Effector CD8-positive, alpha-beta T cell (primary cell): ENCODE measurements at regions not wholly inside any gene's neighbourhood (a gene's known extent, or its start where the extent isn't known, plus 50 kb on each side); places are given as distances from the start of the nearest gene placed in this dataset.

Source experiments
- DNase-seq: peaks from one replicate; lab custom pipeline; 2025; lab: John Stamatoyannopoulos, UW

DNA sequence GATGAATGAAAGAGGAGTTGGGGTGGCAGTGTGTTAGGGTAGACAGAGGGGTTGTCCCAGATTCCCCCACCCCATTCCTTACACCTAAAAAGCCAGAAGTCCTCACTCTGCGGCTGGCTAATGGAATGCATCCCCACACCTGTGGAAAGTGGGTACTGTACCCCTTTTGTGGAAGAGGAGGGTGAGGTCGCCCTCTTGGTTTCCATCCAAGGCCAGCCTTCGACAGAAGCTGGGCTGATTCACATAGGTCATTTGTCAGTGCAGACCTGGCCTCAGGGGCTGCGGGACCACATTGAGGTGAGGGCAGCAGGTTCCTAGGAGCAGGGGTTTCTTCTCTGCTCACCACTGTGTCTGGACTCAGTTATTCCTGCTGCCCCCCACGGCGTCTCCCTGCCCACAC lies 671.6 kb downstream of the MATN1 start:
- no peak for DNase-seq

DNA sequence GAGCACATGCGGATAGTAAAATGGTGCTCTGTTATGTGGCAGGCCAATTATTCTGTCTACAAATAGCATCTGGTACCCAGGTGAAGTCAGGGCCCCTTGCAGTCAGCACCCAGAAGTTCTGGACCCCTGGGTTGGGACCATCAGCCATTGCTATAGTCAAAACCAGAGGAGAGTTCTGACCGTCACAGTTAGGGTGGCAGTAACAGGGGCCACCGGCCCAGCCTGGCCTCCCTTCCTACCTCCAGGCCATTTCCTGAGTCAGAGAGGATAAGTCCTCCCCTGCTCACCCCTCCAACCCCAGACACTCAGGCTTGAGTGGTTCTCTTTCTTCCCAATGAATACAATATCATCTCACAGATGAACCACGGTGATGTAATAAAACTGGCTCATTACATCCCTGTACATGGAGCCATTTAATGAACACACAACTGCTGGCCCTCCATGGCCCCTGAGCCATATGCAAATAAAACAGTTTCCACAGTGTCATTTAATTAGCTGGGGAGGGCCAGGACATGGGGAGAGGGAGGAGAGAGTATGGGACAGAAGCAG lies 673.6 kb downstream of the MATN1 start:
- no peak for DNase-seq

DNA sequence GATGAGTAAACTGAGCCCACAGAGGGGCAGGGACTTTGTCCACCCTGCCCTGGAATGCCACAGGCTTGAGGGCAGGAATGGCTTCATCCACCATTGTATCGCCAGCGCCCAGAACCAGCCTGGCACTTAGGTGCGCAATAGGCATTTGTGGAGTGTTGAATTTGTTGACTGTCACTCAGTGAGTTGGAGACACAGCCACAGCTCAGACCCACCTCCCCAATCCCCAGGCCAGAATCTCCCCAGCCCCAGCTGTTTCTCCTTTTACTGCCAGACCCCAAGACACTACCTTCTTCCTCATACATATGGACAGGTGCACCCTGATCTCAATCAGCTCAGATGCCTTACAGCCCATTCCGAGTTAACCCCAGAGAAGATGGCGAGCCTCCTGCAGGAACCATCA lies 674.5 kb downstream of the MATN1 start:
- DNase-seq = no peak

- no peak for DNase-seq
Measured at GRCh38 chr1:30047576-30047975, 675.8 kb downstream of the MATN1 start.

DNA sequence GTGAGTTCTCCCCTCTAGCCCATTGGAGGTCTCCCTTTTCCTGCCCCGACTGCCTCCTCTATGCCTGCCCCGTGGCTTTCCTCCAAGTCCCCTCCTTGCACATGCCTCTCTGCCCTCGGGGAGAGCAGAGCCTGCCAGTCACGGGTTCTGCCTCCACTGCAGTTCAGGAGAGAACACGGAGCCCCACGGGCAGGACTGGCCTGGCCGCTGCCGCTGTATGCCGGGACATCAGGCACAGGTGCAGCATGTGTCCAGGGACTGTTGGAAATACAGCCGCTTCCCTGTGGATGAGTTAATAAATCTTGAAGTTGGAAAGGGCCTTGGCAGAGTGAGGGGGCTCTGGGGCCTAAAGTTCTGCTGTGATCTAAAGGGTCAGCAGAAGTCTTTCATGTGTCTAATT lies 676.6 kb downstream of the MATN1 start:
- DNase-seq = no peak

- no peak for DNase-seq
Measured at GRCh38 chr1:30045304-30046090, 677.9 kb downstream of the MATN1 start.

DNA sequence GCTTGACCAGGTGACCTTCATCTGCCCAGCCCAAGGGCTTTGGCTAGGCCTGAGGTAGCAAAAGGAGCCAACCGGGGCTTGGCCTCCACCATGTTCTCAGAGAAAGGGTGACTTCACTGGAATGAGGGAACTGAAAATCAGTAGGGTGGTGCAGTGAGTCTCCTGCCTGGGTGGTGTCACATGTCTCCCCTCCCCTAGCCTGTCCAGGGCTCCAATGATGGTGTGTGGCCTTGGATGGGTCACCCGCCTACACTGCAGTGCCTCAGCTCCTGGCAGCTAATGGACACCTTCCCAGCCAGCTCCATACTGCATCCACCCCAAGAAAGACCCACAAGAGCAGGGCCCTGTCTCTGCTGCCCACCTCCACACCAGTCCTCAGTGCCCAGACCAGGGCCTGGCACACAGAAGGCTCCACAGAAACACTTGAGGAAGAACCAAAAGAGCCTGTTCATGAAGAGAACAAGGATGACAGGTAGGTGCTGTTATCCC lies 678.7 kb downstream of the MATN1 start:
- no peak for DNase-seq

DNA sequence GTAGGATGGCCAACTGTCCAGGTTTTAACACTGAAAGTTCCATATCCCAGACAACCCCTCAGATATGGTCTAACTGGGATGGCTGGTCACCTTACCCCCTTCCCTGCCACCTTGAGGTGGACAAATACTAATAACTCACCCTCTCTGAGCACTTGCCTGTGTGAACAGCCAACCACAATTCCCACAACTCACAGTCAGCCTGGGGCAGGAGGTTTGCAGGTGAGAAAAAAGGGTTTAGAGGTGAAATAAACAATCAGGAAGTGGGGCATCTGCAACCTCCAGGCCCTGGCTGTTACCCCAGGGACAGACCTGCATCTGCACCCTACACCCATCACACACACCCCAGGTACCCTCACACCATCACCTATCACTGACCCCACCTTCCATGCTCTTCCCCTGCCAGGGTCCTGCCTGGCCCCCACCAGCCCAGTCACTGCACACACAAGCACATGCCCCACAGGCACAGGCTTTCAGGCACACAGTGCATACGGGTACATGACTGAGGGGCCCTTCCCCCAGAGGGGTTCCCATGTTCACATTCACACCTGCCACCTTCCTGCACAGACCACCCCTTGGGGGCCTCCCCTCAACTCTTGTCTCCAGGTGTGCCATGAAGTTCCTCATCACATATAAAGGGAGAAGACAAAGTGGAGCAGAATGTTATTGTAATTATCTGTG lies 679.5 kb downstream of the MATN1 start:
- DNase-seq = no peak

GRCh38 chr1:30043256-30043655 lies 680.1 kb downstream of the MATN1 start:
- DNase-seq = no peak

DNA sequence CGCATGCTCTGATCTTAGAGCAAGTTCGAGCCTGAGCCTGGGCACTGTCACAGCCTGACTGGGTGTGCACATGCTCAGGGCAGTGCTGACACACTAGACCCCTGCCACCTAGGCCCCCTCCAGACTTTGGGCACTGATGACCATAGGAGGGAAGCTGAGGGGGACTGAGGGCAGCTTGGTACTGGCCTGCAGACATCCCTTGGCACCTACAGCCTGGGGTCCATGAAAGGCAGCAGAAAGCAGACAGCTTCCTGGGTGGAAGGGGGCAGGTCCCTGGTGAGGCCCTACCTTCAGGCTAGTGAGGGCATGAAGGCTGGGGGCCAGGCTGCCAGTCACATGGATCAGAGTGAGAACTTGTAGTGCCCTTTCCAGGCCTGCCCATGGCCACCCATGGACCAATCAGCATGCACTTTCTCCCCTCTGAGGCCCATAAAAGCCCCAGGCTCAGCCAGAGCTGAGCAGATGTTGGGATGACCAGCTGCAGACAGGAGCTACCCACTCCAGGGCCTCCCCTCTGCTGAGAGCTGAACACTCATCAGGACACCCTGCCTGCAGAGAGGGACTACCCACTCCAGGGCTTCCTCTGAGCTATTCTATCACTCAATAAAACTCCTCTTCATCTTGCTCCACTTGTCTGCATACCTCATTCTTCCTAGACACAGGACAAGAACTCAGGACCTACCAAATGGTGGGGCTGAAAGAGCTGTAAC lies 680.8 kb downstream of the MATN1 start:
- DNase-seq = no peak

DNA sequence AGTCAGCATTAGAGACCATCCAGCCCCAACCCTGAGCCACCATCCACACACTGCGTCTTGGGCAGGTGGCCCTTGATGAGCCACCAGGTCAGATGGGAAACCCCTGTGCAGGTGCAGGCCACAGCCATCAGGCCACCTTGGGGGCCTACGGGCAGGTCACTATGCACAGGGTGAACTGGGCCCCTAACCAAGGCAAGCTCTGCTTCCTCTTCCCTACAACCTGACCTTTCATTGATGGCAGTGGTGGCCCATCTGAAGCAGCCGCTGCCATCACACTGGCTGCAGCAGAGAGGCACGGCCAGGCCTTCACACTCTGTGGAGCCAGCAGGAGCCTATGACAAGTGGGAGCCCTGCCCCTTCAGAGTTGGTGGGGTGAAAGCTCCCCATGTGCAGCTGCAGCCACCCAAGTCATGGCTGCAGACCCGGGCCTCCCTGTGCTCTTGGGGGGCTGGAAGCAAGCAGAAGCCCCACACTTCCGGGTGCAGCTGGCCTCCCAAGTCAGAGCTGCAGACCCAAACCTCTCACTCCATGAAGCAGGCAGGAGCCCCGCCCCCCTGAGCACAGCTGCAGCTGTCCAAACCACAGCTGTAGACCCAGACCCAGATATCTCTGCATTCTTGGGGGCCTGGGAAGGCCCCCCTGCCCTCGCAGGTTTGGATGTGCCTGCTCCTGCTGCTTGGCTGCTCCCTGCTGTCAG lies 681.5 kb downstream of the MATN1 start:
- DNase-seq = no peak

- no peak for DNase-seq
Measured at GRCh38 chr1:30040081-30041019, 683.0 kb downstream of the MATN1 start.

DNA sequence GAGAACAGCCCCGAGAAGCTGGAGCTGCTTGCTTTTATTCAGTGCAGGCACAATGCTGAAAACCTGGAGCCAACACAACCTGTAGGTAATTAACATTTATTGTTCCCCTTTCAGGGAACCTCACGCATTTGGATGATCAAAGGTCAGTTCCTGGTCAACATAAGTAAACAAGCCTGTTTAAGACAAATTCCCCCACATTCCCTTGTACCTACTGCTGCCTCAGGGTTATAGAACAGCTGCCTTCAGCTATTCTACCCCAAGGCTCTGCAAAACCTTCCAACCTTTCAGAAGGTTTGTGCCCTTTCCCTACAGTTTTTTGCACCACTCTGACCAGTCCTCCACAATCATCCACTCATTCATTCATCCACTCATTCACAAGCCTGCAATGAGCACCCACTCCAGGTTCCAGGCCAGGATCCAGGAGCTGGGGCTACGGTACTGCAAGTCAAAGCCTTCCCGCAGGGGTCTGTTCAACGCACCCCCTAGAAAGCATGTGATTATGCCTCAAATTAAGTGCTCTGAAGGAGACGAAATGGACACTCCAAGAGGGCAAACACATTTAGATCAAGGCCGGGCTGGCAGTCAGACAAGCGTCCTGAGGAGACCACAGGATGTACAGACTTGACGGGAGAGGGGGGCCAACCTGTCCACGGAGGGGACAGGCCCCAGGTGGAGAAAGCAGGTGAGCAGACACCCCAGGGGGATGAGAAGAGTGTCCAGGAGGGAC lies 683.9 kb downstream of the MATN1 start:
- no peak for DNase-seq

DNA sequence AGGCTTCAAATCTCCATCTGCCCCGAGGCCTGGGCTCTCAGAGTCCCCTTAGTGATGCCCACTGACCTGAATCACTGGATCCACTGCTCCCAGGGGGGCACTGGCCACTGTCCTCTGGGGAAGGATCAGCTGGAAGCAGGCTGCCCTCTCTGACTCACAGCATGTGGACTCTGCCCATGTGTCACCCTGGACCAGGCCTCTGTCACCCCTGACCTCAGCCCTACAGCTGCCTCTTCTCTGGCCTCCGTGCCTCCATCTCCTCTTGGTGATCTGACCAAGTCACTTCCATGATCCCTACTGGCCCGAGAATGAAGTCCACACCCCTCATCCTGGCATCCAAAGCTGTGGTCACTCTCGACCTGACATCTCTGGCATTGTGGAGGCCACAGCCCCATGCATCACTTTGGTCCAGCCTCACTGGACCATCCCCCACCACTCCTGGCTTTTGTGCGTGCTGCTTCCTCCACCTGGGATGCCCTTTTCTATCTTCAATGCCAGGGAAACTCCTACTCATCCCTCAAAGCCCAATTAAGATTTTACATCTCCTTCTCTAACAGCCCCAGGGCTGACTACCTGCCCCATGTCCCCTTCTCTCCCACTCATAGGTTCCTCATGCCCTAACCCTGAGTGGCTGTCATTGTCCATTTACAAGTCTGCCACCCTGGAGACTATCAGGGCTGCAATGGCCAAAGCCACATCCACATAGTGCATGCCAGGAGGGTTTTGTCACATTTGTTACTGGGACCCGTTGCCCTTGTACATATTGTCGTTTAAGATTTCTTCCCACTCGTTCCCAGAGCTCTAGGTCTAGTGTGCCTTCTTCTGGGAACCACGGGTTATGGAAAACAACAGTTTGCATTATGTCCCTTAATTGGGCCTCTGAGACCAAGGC lies 685.0 kb downstream of the MATN1 start:
- no peak for DNase-seq

GRCh38 chr1:30037251-30038118 lies 685.9 kb downstream of the MATN1 start:
- DNase-seq = no peak

GRCh38 chr1:30036666-30037065 lies 686.7 kb downstream of the MATN1 start:
- DNase-seq = no peak

DNA sequence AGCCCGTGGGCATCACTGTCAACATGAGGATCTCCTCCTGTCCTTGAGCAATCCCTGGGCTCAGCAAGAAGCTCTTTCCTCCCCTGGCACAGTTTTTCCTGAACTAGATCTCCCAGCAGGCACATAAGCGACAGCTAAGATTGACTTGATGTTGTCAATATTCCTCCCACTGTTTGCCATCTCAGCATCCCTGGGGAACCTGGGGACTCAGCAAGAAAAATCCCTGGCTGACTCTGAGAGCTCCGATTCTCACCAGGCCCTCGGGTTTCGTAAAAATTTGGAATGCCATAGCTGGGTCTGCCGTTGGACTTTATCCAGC lies 687.2 kb downstream of the MATN1 start:
- DNase-seq = no peak

DNA sequence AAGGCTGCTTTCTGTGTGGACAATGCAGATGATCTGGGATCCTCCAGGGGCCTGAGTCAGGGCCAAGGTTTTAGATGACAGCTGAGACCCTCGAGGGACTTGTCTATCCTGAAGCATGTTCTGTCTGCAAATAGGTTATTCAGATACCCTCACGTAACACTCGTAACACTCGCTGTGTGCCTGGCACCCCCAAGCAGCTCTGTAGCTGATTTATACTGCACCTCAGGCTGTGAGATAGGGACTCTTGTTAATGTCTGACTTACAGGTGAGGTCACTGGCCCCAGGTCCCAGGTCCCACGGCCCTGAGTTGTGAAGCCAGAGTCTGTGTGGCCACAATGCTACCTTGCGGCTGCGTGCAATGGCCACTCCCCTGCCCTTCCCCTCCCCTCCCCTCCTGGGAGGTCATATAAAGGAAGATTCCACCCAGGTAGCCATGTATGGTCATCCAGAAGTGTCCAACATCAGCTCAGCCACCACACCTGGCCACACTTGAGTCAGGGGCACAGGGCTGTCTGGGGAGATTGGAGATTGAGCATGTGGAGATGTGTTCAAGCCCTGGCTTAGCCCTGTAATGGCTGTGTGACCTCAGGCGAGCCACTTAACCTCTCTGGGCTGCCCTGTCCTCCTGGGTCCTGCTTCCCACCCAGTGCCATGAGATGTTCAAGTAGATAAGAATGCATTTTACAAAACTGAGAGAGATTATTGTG lies 687.7 kb downstream of the MATN1 start:
- DNase-seq = no peak
